KMS-11 (cell line): ENCODE measurements at regions not wholly inside any gene's neighbourhood (a gene's known extent, or its start where the extent isn't known, plus 50 kb on each side); places are given as distances from the start of the nearest gene placed in this dataset.

ENCODE experiments used
- H2AFZ ChIP-seq: fragments of 200-600 bp; sonication (generic); 2 replicates; pipeline ENCODE4 v1.6.1; 2016; ENCODE audit warnings: antibody characterized with exemption, mixed run types, low read depth
- H3K27ac ChIP-seq: fragments of 200-600 bp; sonication (generic); 2 replicates; pipeline ENCODE4 v1.6.1; 2016; ENCODE audit warnings: mild to moderate bottlenecking, mixed run types
- H3K27me3 ChIP-seq: fragments of 200-600 bp; sonication (generic); 2 replicates; pipeline ENCODE4 v1.6.1; 2017; ENCODE audit warnings: mild to moderate bottlenecking, low read depth, mixed run types, moderate library complexity; ENCODE audit not compliant: insufficient read depth
- H3K36me3 ChIP-seq: fragments of 200-600 bp; sonication (generic); 2 replicates; pipeline ENCODE4 v1.6.1; 2017; ENCODE audit warnings: mild to moderate bottlenecking, mixed run types; ENCODE audit not compliant: insufficient read depth
- H3K4me1 ChIP-seq: fragments of 200-600 bp; sonication (generic); 2 replicates; pipeline ENCODE4 v1.6.1; 2016; ENCODE audit warnings: mild to moderate bottlenecking, low read depth, mixed run types; ENCODE audit not compliant: poor library complexity, severe bottlenecking
- H3K4me2 ChIP-seq: fragments of 200-600 bp; sonication (generic); 2 replicates; pipeline ENCODE4 v1.7.0; 2016; ENCODE audit warnings: mild to moderate bottlenecking, mixed run types
- H3K4me3 ChIP-seq: fragments of 200-600 bp; sonication (generic); IDR thresholded peaks from 2 replicates; pipeline ENCODE4 v1.6.1; 2017; ENCODE audit warnings: low read depth, low read length, mixed read lengths; ENCODE audit not compliant: insufficient read depth
- H3K79me2 ChIP-seq: fragments of 200-600 bp; sonication (generic); 2 replicates; pipeline ENCODE4 v1.6.1; 2016; ENCODE audit warnings: low read depth, mixed run types; ENCODE audit not compliant: insufficient read depth
- H3K9ac ChIP-seq: fragments of 200-600 bp; sonication (generic); 2 replicates; pipeline ENCODE4 v1.6.1; 2016; ENCODE audit warnings: mild to moderate bottlenecking, mixed run types
- H4K20me1 ChIP-seq: fragments of 200-600 bp; sonication (generic); 2 replicates; pipeline ENCODE4 v1.6.1; 2016; ENCODE audit warnings: mild to moderate bottlenecking, mixed run types; ENCODE audit not compliant: insufficient read depth
- CTCF ChIP-seq: fragments of 200-600 bp; sonication (generic); conservative IDR thresholded peaks from 2 replicates; pipeline ENCODE4 v1.6.1; 2017; ENCODE audit warnings: low read depth, mild to moderate bottlenecking, antibody characterized with exemption, low read length, moderate library complexity, mixed read lengths

- no peak overlapping the region for H3K4me3 ChIP-seq
- no peak overlapping the region for H3K27ac ChIP-seq
- H3K27me3 ChIP-seq = no peaks in the 10 kb centered on the region
- no peak overlapping the region for H3K9ac ChIP-seq
- H3K36me3 ChIP-seq = no peaks in the 10 kb centered on the region
- H3K4me1 ChIP-seq = no peaks in the 10 kb centered on the region
- no peak overlapping the region for H2AFZ ChIP-seq
- H3K4me2 ChIP-seq = no peak overlapping the region
- TF ChIP-seq CTCF = no peak
- no peaks in the 10 kb centered on the region for H3K79me2 ChIP-seq
- no peaks in the 10 kb centered on the region for H4K20me1 ChIP-seq
Observed at GRCh38 chr21:32163386-32163785, 115.5 kb downstream of the MIS18A start.

- H3K9ac ChIP-seq = no peak overlapping the region
Observed at GRCh38 chr21:32162727-32163320, 116.0 kb downstream of the MIS18A start.

GRCh38 chr21:32155226-32155625 is 123.6 kb downstream of the MIS18A start:
- no peak overlapping the region for H3K4me3 ChIP-seq
- H3K4me2 ChIP-seq = no peak overlapping the region
- H2AFZ ChIP-seq = no peak overlapping the region
- no peaks in the 10 kb centered on the region for H3K36me3 ChIP-seq
- no peaks in the 10 kb centered on the region for H3K4me1 ChIP-seq
- no peaks in the 10 kb centered on the region for H4K20me1 ChIP-seq
- no peak for TF ChIP-seq CTCF
- H3K9ac ChIP-seq = no peak overlapping the region
- H3K27me3 ChIP-seq = no peaks in the 10 kb centered on the region
- no peak overlapping the region for H3K27ac ChIP-seq
- H3K79me2 ChIP-seq = no peaks in the 10 kb centered on the region

More at GRCh38 chr21:32162727-32163320, 116.0 kb downstream of the MIS18A start:
- Histone ChIP-seq H3K4me3 (no peak overlapping the region), H3K27me3 (no peaks in the 10 kb centered on the region), H3K4me2 (no peak overlapping the region), H2AFZ (no peak overlapping the region), H4K20me1 (no peaks in the 10 kb centered on the region), H3K27ac (no peak overlapping the region), H3K79me2 (no peaks in the 10 kb centered on the region), H3K4me1 (no peaks in the 10 kb centered on the region), H3K36me3 (no peaks in the 10 kb centered on the region)
- no peak for TF ChIP-seq CTCF

GRCh38 chr21:32147041-32147440 is 131.8 kb downstream of the MIS18A start:
- Histone ChIP-seq H3K79me2 (no peaks in the 10 kb centered on the region), H3K9ac (no peak overlapping the region), H3K36me3 (no peaks in the 10 kb centered on the region), H3K27me3 (no peaks in the 10 kb centered on the region), H3K27ac (no peak overlapping the region), H3K4me2 (no peak overlapping the region), H4K20me1 (no peaks in the 10 kb centered on the region), H3K4me3 (no peak overlapping the region), H2AFZ (no peak overlapping the region), H3K4me1 (no peaks in the 10 kb centered on the region)
- no peak for TF ChIP-seq CTCF
